ENCODE measurements at regions not wholly inside any gene's neighbourhood (a gene's known extent, or its start where the extent isn't known, plus 50 kb on each side); places are given as distances from the start of the nearest gene placed in this dataset.

GRCh38 chr2:16478434-16479210, 187.0 kb downstream of the CYRIA start:
- peaks cover 4% of the 10 kb centered on the region for H3K27me3 ChIP-seq (replicated peaks; ENCODE audit: insufficient read depth)
- H3K36me3 ChIP-seq, result no peaks in the 10 kb centered on the region
- DNase-seq (ENCODE audit: low spot score), result no peak
- no peak for TF ChIP-seq POLR2AphosphoS5 (IDR thresholded peaks at IDR 0.05)
- no peak for TF ChIP-seq POLR2A (IDR thresholded peaks at IDR 0.05)
- TF ChIP-seq CTCF (IDR thresholded peaks at IDR 0.05), result no peak
- intact Hi-C loops (cut with DNase I), result no loop called here
- H3K4me1 ChIP-seq (replicated peaks), result no peaks in the 10 kb centered on the region
- no peaks in the 10 kb centered on the region for H3K9me3 ChIP-seq
- H3K4me3 ChIP-seq, result no peak overlapping the region
- H3K27ac ChIP-seq, result no peak overlapping the region

GRCh38 chr2:16477648-16478047, 188.0 kb downstream of the CYRIA start:
- Histone ChIP-seq H3K36me3 (no peaks in the 10 kb centered on the region), H3K27me3 (replicated peaks; ENCODE audit: insufficient read depth) (peaks cover 4% of the 10 kb centered on the region), H3K4me1 (replicated peaks) (no peaks in the 10 kb centered on the region), H3K4me3 (no peak overlapping the region), H3K27ac (no peak overlapping the region), H3K9me3 (no peaks in the 10 kb centered on the region)
- TF ChIP-seq CTCF (IDR thresholded peaks at IDR 0.05), result no peak
- TF ChIP-seq POLR2A (IDR thresholded peaks at IDR 0.05), result no peak
- TF ChIP-seq POLR2AphosphoS5 (IDR thresholded peaks at IDR 0.05), result no peak
- intact Hi-C loops (cut with DNase I), result no loop called here
- no peak for DNase-seq (ENCODE audit: low spot score)

GRCh38 chr2:16476866-16477265, 188.8 kb downstream of the CYRIA start:
- intact Hi-C loops (cut with DNase I), result no loop called here

GRCh38 chr2:16475986-16476567, 189.6 kb downstream of the CYRIA start:
- WGBS, result 93% methylated on average over 1 of the region's 1 CpG
- Histone ChIP-seq H3K27ac (no peak overlapping the region), H3K36me3 (no peaks in the 10 kb centered on the region), H3K27me3 (replicated peaks; ENCODE audit: insufficient read depth) (peaks cover 4% of the 10 kb centered on the region), H3K4me3 (no peak overlapping the region), H3K9me3 (no peaks in the 10 kb centered on the region), H3K4me1 (replicated peaks) (no peaks in the 10 kb centered on the region)
- intact Hi-C loops (cut with DNase I), result no loop called here
- TF ChIP-seq POLR2A (IDR thresholded peaks at IDR 0.05) (no peak), CTCF (IDR thresholded peaks at IDR 0.05) (no peak), POLR2AphosphoS5 (IDR thresholded peaks at IDR 0.05) (no peak)
- DNase-seq (ENCODE audit: low spot score), result no peak

More at GRCh38 chr2:16476866-16477265, 188.8 kb downstream of the CYRIA start:
- Histone ChIP-seq H3K36me3 (no peaks in the 10 kb centered on the region), H3K4me3 (no peak overlapping the region), H3K27me3 (replicated peaks; ENCODE audit: insufficient read depth) (peaks cover 4% of the 10 kb centered on the region), H3K9me3 (no peaks in the 10 kb centered on the region), H3K4me1 (replicated peaks) (no peaks in the 10 kb centered on the region), H3K27ac (no peak overlapping the region)
- TF ChIP-seq CTCF (IDR thresholded peaks at IDR 0.05) (no peak), POLR2A (IDR thresholded peaks at IDR 0.05) (no peak), POLR2AphosphoS5 (IDR thresholded peaks at IDR 0.05) (no peak)
- no peak for DNase-seq (ENCODE audit: low spot score)
- WGBS, result 23% methylated on average over 2 of the region's 2 CpGs

GRCh38 chr2:16475586-16475985, 190.0 kb downstream of the CYRIA start:
- TF ChIP-seq POLR2A (IDR thresholded peaks at IDR 0.05) (no peak), CTCF (IDR thresholded peaks at IDR 0.05) (no peak), POLR2AphosphoS5 (IDR thresholded peaks at IDR 0.05) (no peak)
- Histone ChIP-seq H3K4me1 (replicated peaks) (no peaks in the 10 kb centered on the region), H3K27me3 (replicated peaks; ENCODE audit: insufficient read depth) (peaks cover 4% of the 10 kb centered on the region), H3K27ac (no peak overlapping the region), H3K4me3 (no peak overlapping the region), H3K36me3 (no peaks in the 10 kb centered on the region), H3K9me3 (no peaks in the 10 kb centered on the region)
- WGBS, result 80% methylated on average over 4 of the region's 4 CpGs
- DNase-seq (ENCODE audit: low spot score), result no peak
- intact Hi-C loops (cut with DNase I), result no loop called here
